ENCODE measurements at regions not wholly inside any gene's neighbourhood (a gene's known extent, or its start where the extent isn't known, plus 50 kb on each side); places are given as distances from the start of the nearest gene placed in this dataset.

GRCh38 chr9:108671176-108671575 lies 184.6 kb downstream of the ACTL7B start:
- no peaks in the 10 kb centered on the region for H3K27me3 Mint-ChIP-seq

DNA sequence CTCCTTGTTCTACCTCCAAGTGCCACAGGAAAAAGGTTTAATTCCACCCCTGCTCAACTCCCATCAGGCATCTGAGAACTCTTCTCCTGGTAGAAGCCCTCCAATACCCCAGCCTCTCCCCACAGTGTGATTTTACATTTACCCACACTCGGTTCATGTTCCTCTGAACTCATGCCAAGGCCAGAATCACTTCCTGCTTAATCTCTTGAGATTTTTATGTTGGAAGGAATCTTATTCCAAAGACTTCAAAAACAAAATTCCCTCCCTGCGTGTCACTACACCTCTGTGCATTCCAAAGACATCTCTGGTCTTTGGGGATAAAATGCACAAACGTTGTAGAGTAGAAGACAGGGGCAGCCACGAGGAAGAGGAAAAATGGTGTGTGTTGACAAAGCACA lies 186.8 kb downstream of the ACTL7B start:
- Mint-ChIP-seq H3K27ac (no peak overlapping the region), H3K27me3 (no peaks in the 10 kb centered on the region), H3K36me3 (ENCODE audit: low read depth) (no peaks in the 10 kb centered on the region), H3K9me3 (peaks cover 4% of the 10 kb centered on the region), H3K4me3 (no peak overlapping the region), H3K4me1 (no peaks in the 10 kb centered on the region)
- no peak for ATAC-seq (replicated peaks)

More at GRCh38 chr9:108671176-108671575, 184.6 kb downstream of the ACTL7B start:
- H3K4me3 Mint-ChIP-seq: no peak overlapping the region
- peaks cover 8% of the 10 kb centered on the region for H3K9me3 Mint-ChIP-seq
- no peaks in the 10 kb centered on the region for H3K36me3 Mint-ChIP-seq (ENCODE audit: low read depth)
- ATAC-seq (replicated peaks): no peak
- H3K4me1 Mint-ChIP-seq: no peaks in the 10 kb centered on the region
- H3K27ac Mint-ChIP-seq: no peak overlapping the region

GRCh38 chr9:108668191-108668937 lies 187.4 kb downstream of the ACTL7B start:
- Mint-ChIP-seq H3K9me3 (peaks cover 3% of the 10 kb centered on the region), H3K27me3 (no peaks in the 10 kb centered on the region), H3K4me3 (no peak overlapping the region), H3K4me1 (no peaks in the 10 kb centered on the region), H3K36me3 (ENCODE audit: low read depth) (no peaks in the 10 kb centered on the region), H3K27ac (no peak overlapping the region)
- no peak for ATAC-seq (replicated peaks)

DNA sequence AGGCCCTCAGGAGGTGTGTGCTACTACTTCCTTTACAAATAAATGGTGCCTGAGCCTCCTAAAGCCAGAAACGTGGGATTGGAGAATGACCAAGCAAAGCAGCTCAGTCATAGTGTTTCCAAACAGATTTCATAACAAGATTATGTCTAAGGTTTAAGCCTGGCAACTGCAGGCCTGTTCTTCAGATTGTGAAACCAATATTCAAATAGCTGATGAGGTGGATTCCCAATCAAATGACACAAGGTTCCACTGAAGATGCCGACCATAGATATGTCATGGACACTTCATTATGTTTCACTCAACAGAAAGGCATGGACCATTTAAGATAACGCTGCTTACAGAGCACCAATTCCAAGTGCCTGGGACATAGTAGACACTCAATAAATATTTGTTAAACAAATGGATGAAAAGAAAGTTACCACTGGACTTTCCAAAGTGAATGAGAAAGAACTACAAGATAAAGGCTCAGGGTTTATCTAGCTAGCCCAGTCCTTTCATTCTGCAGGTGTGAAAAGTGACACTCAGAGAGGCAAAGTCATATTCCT lies 189.5 kb downstream of the ACTL7B start:
- Mint-ChIP-seq H3K27ac (no peak overlapping the region), H3K27me3 (no peaks in the 10 kb centered on the region), H3K4me3 (no peak overlapping the region), H3K36me3 (ENCODE audit: low read depth) (no peaks in the 10 kb centered on the region), H3K9me3 (no peaks in the 10 kb centered on the region), H3K4me1 (no peaks in the 10 kb centered on the region)
- no peak for ATAC-seq (replicated peaks)

- Mint-ChIP-seq H3K4me3 (no peak overlapping the region), H3K27ac (no peak overlapping the region), H3K27me3 (no peaks in the 10 kb centered on the region), H3K9me3 (no peaks in the 10 kb centered on the region), H3K4me1 (no peaks in the 10 kb centered on the region), H3K36me3 (ENCODE audit: low read depth) (no peaks in the 10 kb centered on the region)
- ATAC-seq (replicated peaks): no peak
Observed at GRCh38 chr9:108665521-108666239, 190.1 kb downstream of the ACTL7B start.

- no peak overlapping the region for H3K27ac Mint-ChIP-seq
Observed at GRCh38 chr9:108664309-108665255, 191.2 kb downstream of the ACTL7B start.

DNA sequence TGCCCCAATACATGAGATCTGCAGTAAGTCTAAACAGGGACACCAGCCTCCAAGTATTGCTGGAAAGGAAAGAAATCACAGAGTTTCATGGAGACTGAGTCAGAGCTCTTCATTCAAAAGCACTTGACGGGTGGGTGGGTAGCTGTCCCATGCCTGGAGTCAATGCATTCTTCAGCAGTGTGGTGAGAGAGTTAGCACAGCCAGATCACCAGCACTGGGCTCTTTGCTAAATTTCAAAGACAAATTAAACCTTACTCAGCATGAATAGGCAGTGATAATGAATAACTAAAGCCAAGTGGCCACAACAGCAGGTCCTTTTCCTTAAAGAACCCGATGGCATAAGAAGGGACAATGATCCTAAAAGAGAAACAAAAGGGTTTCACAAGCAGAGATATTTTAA lies 192.4 kb downstream of the ACTL7B start:
- no peak overlapping the region for H3K4me3 Mint-ChIP-seq
- no peaks in the 10 kb centered on the region for H3K27me3 Mint-ChIP-seq
- H3K9me3 Mint-ChIP-seq: peaks cover 4% of the 10 kb centered on the region
- no peaks in the 10 kb centered on the region for H3K4me1 Mint-ChIP-seq
- H3K27ac Mint-ChIP-seq: no peak overlapping the region
- ATAC-seq (replicated peaks): no peak
- H3K36me3 Mint-ChIP-seq (ENCODE audit: low read depth): no peaks in the 10 kb centered on the region

More at GRCh38 chr9:108664309-108665255, 191.2 kb downstream of the ACTL7B start:
- no peaks in the 10 kb centered on the region for H3K36me3 Mint-ChIP-seq (ENCODE audit: low read depth)
- no peaks in the 10 kb centered on the region for H3K27me3 Mint-ChIP-seq
- ATAC-seq (replicated peaks): no peak
- no peaks in the 10 kb centered on the region for H3K9me3 Mint-ChIP-seq
- H3K4me3 Mint-ChIP-seq: no peak overlapping the region
- H3K4me1 Mint-ChIP-seq: no peaks in the 10 kb centered on the region

GRCh38 chr9:108662956-108663355 lies 192.8 kb downstream of the ACTL7B start:
- Mint-ChIP-seq H3K9me3 (peaks cover 4% of the 10 kb centered on the region), H3K4me1 (no peaks in the 10 kb centered on the region)

GRCh38 chr9:108662091-108662875 lies 193.5 kb downstream of the ACTL7B start:
- Mint-ChIP-seq H3K9me3 (peaks cover 7% of the 10 kb centered on the region), H3K27me3 (no peaks in the 10 kb centered on the region), H3K4me3 (no peak overlapping the region), H3K36me3 (ENCODE audit: low read depth) (no peaks in the 10 kb centered on the region), H3K4me1 (no peaks in the 10 kb centered on the region), H3K27ac (no peak overlapping the region)
- no peak for ATAC-seq (replicated peaks)

More at GRCh38 chr9:108662956-108663355, 192.8 kb downstream of the ACTL7B start:
- no peak for ATAC-seq (replicated peaks)
- Mint-ChIP-seq H3K4me3 (no peak overlapping the region), H3K27me3 (no peaks in the 10 kb centered on the region), H3K27ac (no peak overlapping the region), H3K36me3 (ENCODE audit: low read depth) (no peaks in the 10 kb centered on the region)

DNA sequence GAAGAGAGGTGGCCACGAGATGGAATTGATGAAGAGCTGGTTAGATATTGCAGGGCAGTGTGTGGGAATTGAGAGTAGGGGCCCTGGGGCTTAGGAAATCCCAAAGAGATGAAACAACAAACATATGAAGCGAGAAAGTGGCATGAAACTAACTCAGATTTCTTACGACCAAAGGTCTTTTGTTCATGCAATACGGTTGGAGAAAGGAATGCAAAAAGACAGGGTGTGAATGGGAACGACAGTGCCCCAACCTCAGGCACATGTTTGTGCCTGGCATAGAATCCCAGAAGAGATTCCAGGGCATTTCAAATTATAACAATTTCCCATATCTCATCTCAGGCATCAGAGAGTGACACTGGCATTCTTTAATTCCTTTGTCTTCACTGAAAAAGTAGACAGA lies 199.2 kb downstream of the ACTL7B start:
- H3K27ac Mint-ChIP-seq: no peak overlapping the region
- ATAC-seq (replicated peaks): no peak
- H3K27me3 Mint-ChIP-seq: no peaks in the 10 kb centered on the region
- H3K4me3 Mint-ChIP-seq: no peak overlapping the region
- H3K4me1 Mint-ChIP-seq: no peaks in the 10 kb centered on the region
- H3K9me3 Mint-ChIP-seq: peaks cover 7% of the 10 kb centered on the region
- no peaks in the 10 kb centered on the region for H3K36me3 Mint-ChIP-seq (ENCODE audit: low read depth)

GRCh38 chr9:108655818-108656217 lies 200.0 kb downstream of the ACTL7B start:
- H3K36me3 Mint-ChIP-seq (ENCODE audit: low read depth): no peaks in the 10 kb centered on the region
- no peaks in the 10 kb centered on the region for H3K27me3 Mint-ChIP-seq
- peaks cover 7% of the 10 kb centered on the region for H3K9me3 Mint-ChIP-seq
- H3K4me1 Mint-ChIP-seq: no peaks in the 10 kb centered on the region
- no peak for ATAC-seq (replicated peaks)
- H3K27ac Mint-ChIP-seq: no peak overlapping the region
- H3K4me3 Mint-ChIP-seq: no peak overlapping the region

- Mint-ChIP-seq H3K27ac (no peak overlapping the region), H3K4me1 (no peaks in the 10 kb centered on the region), H3K4me3 (no peak overlapping the region), H3K36me3 (ENCODE audit: low read depth) (no peaks in the 10 kb centered on the region), H3K27me3 (no peaks in the 10 kb centered on the region), H3K9me3 (peaks cover 7% of the 10 kb centered on the region)
- ATAC-seq (replicated peaks): no peak
Observed at GRCh38 chr9:108654566-108654965, 201.2 kb downstream of the ACTL7B start.

DNA sequence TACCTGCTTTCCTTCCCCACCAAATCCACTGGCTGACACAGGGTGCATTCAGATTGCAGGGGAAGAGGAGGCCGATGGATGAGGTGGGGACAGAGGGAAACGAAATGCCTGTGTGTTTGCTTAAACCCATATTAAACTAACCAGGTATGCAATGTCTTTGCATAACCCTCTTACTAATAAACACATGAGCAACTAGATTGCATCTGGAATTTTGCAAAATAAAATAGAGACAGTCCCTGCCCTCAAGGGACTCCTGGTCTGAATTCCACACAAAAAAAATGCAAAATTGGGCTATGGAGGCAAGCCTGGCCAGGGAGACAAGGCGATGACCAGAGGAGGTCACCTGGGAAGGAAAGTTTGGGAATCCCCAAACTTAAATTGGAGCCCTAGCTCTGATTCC lies 202.9 kb downstream of the ACTL7B start:
- H3K9me3 Mint-ChIP-seq: peaks cover 3% of the 10 kb centered on the region
- H3K36me3 Mint-ChIP-seq (ENCODE audit: low read depth): no peaks in the 10 kb centered on the region
- no peak overlapping the region for H3K4me3 Mint-ChIP-seq
- ATAC-seq (replicated peaks): no peak
- H3K27me3 Mint-ChIP-seq: no peaks in the 10 kb centered on the region
- H3K4me1 Mint-ChIP-seq: no peaks in the 10 kb centered on the region
- no peak overlapping the region for H3K27ac Mint-ChIP-seq
